Nephron (organoid): ENCODE measurements at regions not wholly inside any gene's neighbourhood (a gene's known extent, or its start where the extent isn't known, plus 50 kb on each side); places are given as distances from the start of the nearest gene placed in this dataset.

ENCODE experiments used
- H3K27ac Mint-ChIP-seq, 3 experiments: 2 replicates each; pipeline ENCODE4 v1.8.0; 2020; ENCODE audit warnings: mixed read lengths in 3 of 3, mild to moderate bottlenecking in 2 of 3, moderate library complexity in 1 of 3
- H3K27me3 Mint-ChIP-seq: 2 replicates; pipeline ENCODE4 v1.8.0; 2021; ENCODE audit warnings: low read depth, mild to moderate bottlenecking, moderate library complexity, mixed read lengths
- H3K36me3 Mint-ChIP-seq: 2 replicates; pipeline ENCODE4 v1.8.0; 2020; ENCODE audit warnings: low read depth, mixed read lengths
- H3K4me1 Mint-ChIP-seq: 2 replicates; pipeline ENCODE4 v1.8.0; 2020; ENCODE audit warnings: mixed read lengths
- H3K4me3 Mint-ChIP-seq, 3 experiments: 2 replicates each; pipeline ENCODE4 v1.8.0; 2020; ENCODE audit warnings: mild to moderate bottlenecking in 3 of 3, mixed read lengths in 3 of 3, moderate library complexity in 2 of 3
- H3K9me3 Mint-ChIP-seq: 2 replicates; pipeline ENCODE4 v1.8.0; 2020; ENCODE audit warnings: mixed read lengths
- CTCF ChIP-seq, 3 experiments: fragments of 200-600 bp; sonication (generic); IDR thresholded peaks; one replicate each; pipeline ENCODE4 v1.5.0; 2021; ENCODE audit warnings: antibody characterized with exemption in 3 of 3; ENCODE audit not compliant: unreplicated experiment in 3 of 3

GRCh38 chr10:33066558-33067236, 108.7 kb upstream of the ITGB1 start:
- H3K9me3 Mint-ChIP-seq = no peaks in the 10 kb centered on the region
- no peak overlapping the region for H3K4me3 Mint-ChIP-seq
- TF ChIP-seq CTCF (IDR thresholded peaks at IDR 0.05; ENCODE audit: unreplicated experiment in 3 of 3) = no peak
- no peaks in the 10 kb centered on the region for H3K4me1 Mint-ChIP-seq
- no peaks in the 10 kb centered on the region for H3K27me3 Mint-ChIP-seq
- H3K27ac Mint-ChIP-seq = no peak overlapping the region
- no peaks in the 10 kb centered on the region for H3K36me3 Mint-ChIP-seq

- Mint-ChIP-seq H3K9me3 (no peaks in the 10 kb centered on the region), H3K4me3 (no peak overlapping the region), H3K36me3 (no peaks in the 10 kb centered on the region), H3K27ac (no peak overlapping the region), H3K4me1 (no peaks in the 10 kb centered on the region), H3K27me3 (no peaks in the 10 kb centered on the region)
- no peak for TF ChIP-seq CTCF (IDR thresholded peaks at IDR 0.05; ENCODE audit: unreplicated experiment in 3 of 3)
These were observed 107.1 kb upstream of the ITGB1 start for GRCh38 chr10:33065111-33065510.

DNA sequence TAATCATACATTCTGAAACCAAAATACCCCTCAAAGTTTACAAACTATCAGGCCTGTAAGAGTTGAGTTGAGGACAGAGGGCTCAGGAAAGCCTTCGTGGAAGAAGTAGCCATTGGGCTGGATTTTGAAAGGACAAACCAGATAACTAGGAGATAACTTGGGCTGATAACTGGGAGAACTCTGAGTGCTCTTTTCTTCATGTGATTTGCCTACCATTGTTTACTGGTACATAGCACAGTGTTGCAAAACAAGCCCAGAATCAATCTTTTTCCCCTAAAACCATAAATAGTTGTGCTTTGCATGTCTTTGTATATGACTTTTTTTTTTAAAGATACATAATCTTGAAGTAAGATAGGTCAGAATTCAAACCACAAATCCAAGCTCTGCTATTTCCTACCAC, 106.7 kb upstream of the ITGB1 start:
- no peaks in the 10 kb centered on the region for H3K36me3 Mint-ChIP-seq
- no peak overlapping the region for H3K27ac Mint-ChIP-seq
- no peaks in the 10 kb centered on the region for H3K4me1 Mint-ChIP-seq
- no peak overlapping the region for H3K4me3 Mint-ChIP-seq
- no peak for TF ChIP-seq CTCF (IDR thresholded peaks at IDR 0.05; ENCODE audit: unreplicated experiment in 3 of 3)
- no peaks in the 10 kb centered on the region for H3K9me3 Mint-ChIP-seq
- no peaks in the 10 kb centered on the region for H3K27me3 Mint-ChIP-seq

DNA sequence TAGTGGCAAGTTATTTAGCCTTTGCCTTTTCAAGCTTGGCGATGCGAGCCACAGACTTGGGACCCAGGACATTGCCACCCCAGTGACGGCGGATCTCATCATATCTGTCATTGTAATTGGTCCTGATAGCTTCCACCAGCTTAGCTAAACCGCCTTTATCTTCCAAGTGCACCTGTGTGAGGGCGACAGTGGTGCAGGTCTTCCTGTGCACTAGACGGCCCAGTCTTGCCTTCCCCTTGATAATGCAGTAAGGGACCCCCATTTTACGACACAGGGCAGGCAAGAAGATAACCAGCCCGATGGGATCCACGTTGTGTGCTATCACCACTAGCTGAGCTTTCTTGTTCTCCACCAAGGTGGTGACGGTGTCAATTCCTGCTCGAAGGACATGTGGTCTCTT, 99.6 kb upstream of the ITGB1 start:
- H3K4me1 Mint-ChIP-seq = peaks cover 7% of the 10 kb centered on the region
- H3K9me3 Mint-ChIP-seq = no peaks in the 10 kb centered on the region
- no peak overlapping the region for H3K4me3 Mint-ChIP-seq
- H3K27ac Mint-ChIP-seq = no peak overlapping the region
- peaks cover 20% of the 10 kb centered on the region for H3K27me3 Mint-ChIP-seq
- TF ChIP-seq CTCF (IDR thresholded peaks at IDR 0.05; ENCODE audit: unreplicated experiment in 3 of 3) = no peak
- H3K36me3 Mint-ChIP-seq = no peaks in the 10 kb centered on the region

- no peaks in the 10 kb centered on the region for H3K9me3 Mint-ChIP-seq
- no peak overlapping the region for H3K4me3 Mint-ChIP-seq
- no peak overlapping the region for H3K27ac Mint-ChIP-seq
- H3K4me1 Mint-ChIP-seq = peaks cover 10% of the 10 kb centered on the region
- H3K27me3 Mint-ChIP-seq = peaks cover 20% of the 10 kb centered on the region
- no peak for TF ChIP-seq CTCF (IDR thresholded peaks at IDR 0.05; ENCODE audit: unreplicated experiment in 3 of 3)
- no peaks in the 10 kb centered on the region for H3K36me3 Mint-ChIP-seq
These were observed 99.0 kb upstream of the ITGB1 start for GRCh38 chr10:33056828-33057596.

- H3K4me1 Mint-ChIP-seq = peaks cover 10% of the 10 kb centered on the region
These were observed 97.6 kb upstream of the ITGB1 start for GRCh38 chr10:33055625-33056024.

More at GRCh38 chr10:33055625-33056024, 97.6 kb upstream of the ITGB1 start:
- peaks cover 20% of the 10 kb centered on the region for H3K27me3 Mint-ChIP-seq
- H3K36me3 Mint-ChIP-seq = no peaks in the 10 kb centered on the region
- H3K27ac Mint-ChIP-seq = no peak overlapping the region
- no peaks in the 10 kb centered on the region for H3K9me3 Mint-ChIP-seq
- no peak for TF ChIP-seq CTCF (IDR thresholded peaks at IDR 0.05; ENCODE audit: unreplicated experiment in 3 of 3)
- H3K4me3 Mint-ChIP-seq = no peak overlapping the region
